GM23338 (cell line): ENCODE measurements at regions not wholly inside any gene's neighbourhood (a gene's known extent, or its start where the extent isn't known, plus 50 kb on each side); places are given as distances from the start of the nearest gene placed in this dataset.

ENCODE experiments used
- ATAC-seq: fragments of 200-7000 bp; cut with Tn5 transposase; 3 replicates; pipeline ENCODE4 v1.9.1; 2020
- DNase-seq: peaks from one replicate; pipeline ENCODE4 v3.0.0-alpha.2; 2015; ENCODE audit warnings: low spot score
- H2AFZ ChIP-seq: fragments of 200-600 bp; sonication (generic); 2 replicates; pipeline ENCODE4 v1.8.0; 2016; ENCODE audit warnings: antibody characterized with exemption, mild to moderate bottlenecking, moderate library complexity
- H3F3A ChIP-seq: fragments of 200-600 bp; sonication (generic); replicated peaks from 2 replicates; pipeline ENCODE4 v1.8.0; 2017; ENCODE audit warnings: antibody characterized with exemption, mixed run types, low read depth
- H3K27ac ChIP-seq: fragments of 200-600 bp; sonication (generic); 2 replicates; pipeline ENCODE4 v1.6.1; 2016; ENCODE audit warnings: low read depth
- H3K27me3 ChIP-seq: fragments of 200-600 bp; sonication (generic); 2 replicates; pipeline ENCODE4 v1.8.0; 2016; ENCODE audit warnings: mild to moderate bottlenecking, mixed run types, moderate library complexity; ENCODE audit not compliant: insufficient read depth
- H3K36me3 ChIP-seq: fragments of 200-600 bp; sonication (generic); 2 replicates; pipeline ENCODE4 v1.8.0; 2016; ENCODE audit warnings: mild to moderate bottlenecking; ENCODE audit not compliant: insufficient read depth
- H3K4me1 ChIP-seq: fragments of 200-600 bp; sonication (generic); 2 replicates; pipeline ENCODE4 v1.8.0; 2016; ENCODE audit warnings: mild to moderate bottlenecking, moderate library complexity; ENCODE audit not compliant: insufficient read depth
- H3K4me2 ChIP-seq: fragments of 200-600 bp; sonication (generic); 2 replicates; pipeline ENCODE4 v1.7.1; 2017; ENCODE audit warnings: mixed run types
- H3K4me3 ChIP-seq: fragments of 200-600 bp; sonication (generic); 2 replicates; pipeline ENCODE4 v1.6.1; 2016; ENCODE audit warnings: mixed run types
- H3K79me2 ChIP-seq: fragments of 200-600 bp; sonication (generic); replicated peaks from 2 replicates; pipeline ENCODE4 v1.8.0; 2017; ENCODE audit warnings: mild to moderate bottlenecking; ENCODE audit not compliant: insufficient read depth
- H3K9me2 ChIP-seq: fragments of 200-600 bp; sonication (generic); 2 replicates; pipeline ENCODE4 v1.8.0; 2017; ENCODE audit not compliant: insufficient read depth
- H4K20me1 ChIP-seq: fragments of 200-600 bp; sonication (generic); replicated peaks from 2 replicates; pipeline ENCODE4 v1.8.0; 2017; ENCODE audit warnings: mild to moderate bottlenecking; ENCODE audit not compliant: insufficient read depth
- H3K27ac Mint-ChIP-seq: 2 replicates; pipeline ENCODE4 v1.8.0; 2020; ENCODE audit warnings: inconsistent platforms, mild to moderate bottlenecking, moderate library complexity, mixed read lengths
- H3K27me3 Mint-ChIP-seq: 3 replicates; pipeline ENCODE4 v1.8.0; 2022; ENCODE audit warnings: low read depth, mild to moderate bottlenecking, moderate library complexity, mixed read lengths, inconsistent platforms; ENCODE audit not compliant: insufficient read depth, poor library complexity
- H3K36me3 Mint-ChIP-seq: 3 replicates; pipeline ENCODE4 v1.8.0; 2021; ENCODE audit warnings: low read depth, mild to moderate bottlenecking, inconsistent platforms, moderate library complexity, mixed read lengths
- H3K4me1 Mint-ChIP-seq: 3 replicates; pipeline ENCODE4 v1.8.0; 2020; ENCODE audit warnings: mild to moderate bottlenecking, inconsistent platforms, mixed read lengths
- H3K4me3 Mint-ChIP-seq: 3 replicates; pipeline ENCODE4 v1.8.0; 2021; ENCODE audit warnings: moderate library complexity, mild to moderate bottlenecking, inconsistent platforms, mixed read lengths
- H3K9me3 Mint-ChIP-seq: 3 replicates; pipeline ENCODE4 v1.8.0; 2020; ENCODE audit warnings: moderate library complexity, mild to moderate bottlenecking, inconsistent platforms, mixed read lengths
- CREB1 ChIP-seq: fragments of 250-450 bp; sonication (Bioruptor Pico); IDR thresholded peaks from 2 replicates; pipeline ENCODE4 v1.5.0; 2020; ENCODE audit warnings: low read depth, mild to moderate bottlenecking, moderate library complexity
- CTCF ChIP-seq, 2 experiments: fragments of 200-600 bp in 1 of 2; sonication (generic) in 1 of 2; conservative IDR thresholded peaks; 2 replicates each; pipeline versions ENCODE4 v1.5.1 to v1.6.1; 2016 to 2017; ENCODE audit warnings: antibody characterized with exemption in 2 of 2, low read depth in 2 of 2, mild to moderate bottlenecking in 2 of 2, moderate library complexity in 1 of 2
- ETS1 ChIP-seq: IDR thresholded peaks from 2 replicates; pipeline ENCODE4 v1.6.1; 2016; ENCODE audit warnings: antibody characterized with exemption
- EZH2 ChIP-seq: fragments of 200-600 bp; sonication (generic); IDR thresholded peaks from one replicate; pipeline ENCODE4 v1.8.0; 2017; ENCODE audit warnings: antibody characterized with exemption, mild to moderate bottlenecking, low read depth; ENCODE audit not compliant: unreplicated experiment
- EZH2phosphoT487 ChIP-seq: fragments of 200-600 bp; sonication (generic); IDR thresholded peaks from one replicate; pipeline ENCODE4 v1.8.1; 2018; ENCODE audit warnings: antibody characterized with exemption; ENCODE audit not compliant: unreplicated experiment
- JUNB ChIP-seq: IDR thresholded peaks from one replicate; pipeline ENCODE4 v1.6.1; 2016; ENCODE audit warnings: antibody characterized with exemption; ENCODE audit not compliant: unreplicated experiment
- NANOG ChIP-seq: IDR thresholded peaks from 2 replicates; pipeline ENCODE4 v1.6.1; 2016; ENCODE audit warnings: antibody characterized with exemption, borderline replicate concordance
- POLR2AphosphoS5 ChIP-seq: IDR thresholded peaks from 2 replicates; pipeline ENCODE4 v1.6.1; 2016; ENCODE audit warnings: antibody characterized with exemption, low read depth
- STAT1 ChIP-seq: IDR thresholded peaks from one replicate; pipeline ENCODE4 v1.6.1; 2016; ENCODE audit warnings: antibody characterized with exemption; ENCODE audit not compliant: unreplicated experiment
- ZNF114 ChIP-seq: fragments of 250-450 bp; sonication (Bioruptor Pico); IDR thresholded peaks from 2 replicates; pipeline ENCODE4 v1.5.0; 2020; ENCODE audit warnings: mild to moderate bottlenecking, moderate library complexity
- ZNF331 ChIP-seq: fragments of 250-450 bp; sonication (Bioruptor Pico); IDR thresholded peaks from 2 replicates; pipeline ENCODE4 v1.5.0; 2020; ENCODE audit warnings: low read depth, mild to moderate bottlenecking, moderate library complexity
- TF ChIP-seq, protein P1 (sequence below): IDR thresholded peaks from one replicate; pipeline ENCODE4 v1.6.1; 2018; ENCODE audit warnings: antibody characterized with exemption; ENCODE audit not compliant: unreplicated experiment

DNA sequence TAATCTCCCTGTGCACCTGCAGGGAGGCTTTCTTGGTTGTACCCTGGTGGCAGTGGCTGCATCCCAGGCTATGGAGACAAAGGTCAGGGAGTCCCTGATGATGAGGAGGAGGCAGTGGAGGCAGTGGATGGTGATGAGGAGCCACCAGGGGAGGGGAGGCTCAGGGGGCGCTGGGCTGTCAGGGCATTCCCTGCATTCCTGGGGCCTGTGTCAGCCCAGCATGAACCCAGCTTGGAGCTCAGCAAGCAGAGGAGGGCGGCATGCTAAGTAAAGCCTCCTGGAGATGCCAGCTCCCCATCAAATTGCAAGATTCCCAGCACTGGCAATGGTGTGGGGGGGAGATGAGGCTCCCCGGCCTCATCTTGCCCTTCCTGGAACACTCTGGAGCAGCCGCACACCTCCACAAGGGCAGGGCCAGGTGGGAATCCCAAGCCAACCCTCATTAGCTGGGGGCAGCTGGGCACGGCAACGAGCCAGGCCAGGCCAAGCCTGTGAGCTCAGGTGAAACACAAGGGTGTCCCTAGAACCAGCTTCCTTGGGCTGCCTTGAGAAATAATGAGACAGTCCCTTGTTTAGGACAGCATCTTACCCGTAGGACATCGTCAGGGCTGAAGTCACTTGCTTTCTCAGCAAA, 469.5 kb downstream of the MATN1 start:
- no peak overlapping the region for H3K4me2 ChIP-seq
- H3K27me3 Mint-ChIP-seq = peaks cover 2% of the 10 kb centered on the region
- H3F3A ChIP-seq = no peaks in the 10 kb centered on the region
- no peak overlapping the region for H3K27ac Mint-ChIP-seq
- H4K20me1 ChIP-seq = no peaks in the 10 kb centered on the region
- H3K4me3 Mint-ChIP-seq = no peak overlapping the region
- H2AFZ ChIP-seq = no peak overlapping the region
- no peaks in the 10 kb centered on the region; the same call in 2 of the 3 replicates for H3K9me3 Mint-ChIP-seq
- H3K9me2 ChIP-seq = no peaks in the 10 kb centered on the region
- DNase-seq (peak; percentile 27), ATAC-seq (peak; percentile 87)
- no peaks in the 10 kb centered on the region for H3K36me3 Mint-ChIP-seq
- H3K27ac ChIP-seq = no peak overlapping the region
- TF ChIP-seq NANOG (no peak), CREB1 (CRISPR knock-in tag) (no peak), EZH2phosphoT487 (no peak), ZNF114 (no peak)
- H3K4me1 Mint-ChIP-seq = peaks cover 7% of the 10 kb centered on the region
- no peaks in the 10 kb centered on the region for H3K4me1 ChIP-seq
- H3K79me2 ChIP-seq = no peaks in the 10 kb centered on the region
- H3K4me3 ChIP-seq = no peak overlapping the region
- no peaks in the 10 kb centered on the region for H3K36me3 ChIP-seq
- H3K27me3 ChIP-seq = no peaks in the 10 kb centered on the region

DNA sequence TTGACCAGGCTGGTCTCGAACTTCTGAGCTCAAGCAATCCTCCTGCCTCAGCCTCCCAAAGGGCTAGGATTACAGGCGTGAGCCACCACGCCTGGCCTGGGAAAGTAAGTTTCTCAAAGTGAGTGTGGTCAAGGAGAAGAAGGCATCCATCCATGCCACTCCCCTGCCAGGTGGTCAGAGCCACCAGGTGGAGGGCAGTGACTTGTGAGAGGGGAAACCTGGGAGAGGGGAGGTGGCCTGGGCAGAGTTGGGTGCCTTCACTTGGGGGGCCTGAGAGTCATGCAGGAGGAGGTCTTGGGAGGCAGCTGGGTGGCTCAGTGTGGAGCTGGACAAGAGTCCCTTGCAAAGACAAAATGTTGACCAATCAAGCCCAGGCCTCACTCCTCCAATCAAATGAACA, 470.0 kb downstream of the MATN1 start:
- ATAC-seq (no peak), DNase-seq (no peak)
- Histone ChIP-seq H4K20me1 (no peaks in the 10 kb centered on the region), H3K4me1 (no peaks in the 10 kb centered on the region), H2AFZ (no peak overlapping the region), H3K79me2 (no peaks in the 10 kb centered on the region), H3F3A (no peaks in the 10 kb centered on the region), H3K27ac (no peak overlapping the region), H3K36me3 (no peaks in the 10 kb centered on the region), H3K27me3 (no peaks in the 10 kb centered on the region), H3K4me2 (no peak overlapping the region), H3K4me3 (no peak overlapping the region), H3K9me2 (no peaks in the 10 kb centered on the region)
- Mint-ChIP-seq H3K36me3 (no peaks in the 10 kb centered on the region), H3K4me3 (no peak overlapping the region; the same call in 2 of the 3 replicates), H3K4me1 (peaks cover 3% of the 10 kb centered on the region; the same call in 2 of the 3 replicates), H3K27ac (no peak overlapping the region), H3K9me3 (no peaks in the 10 kb centered on the region; the same call in 2 of the 3 replicates), H3K27me3 (peaks cover 2% of the 10 kb centered on the region)
- no peak for TF ChIP-seq POLR2AphosphoS5
- no peak for TF ChIP-seq ZNF331 (CRISPR knock-in tag)
- no peak for TF ChIP-seq ETS1
- TF ChIP-seq EZH2 = no peak
- TF ChIP-seq NANOG = no peak
- no peak for TF ChIP-seq STAT1
- no peak for TF ChIP-seq ZNF114
- no peak for TF ChIP-seq CTCF (conservative IDR thresholded peaks at IDR 0.05; ENCODE audit: low read depth in 2 of 2)
- TF ChIP-seq JUNB = no peak
- no peak for TF ChIP-seq EZH2phosphoT487
- TF ChIP-seq, protein P1, sequence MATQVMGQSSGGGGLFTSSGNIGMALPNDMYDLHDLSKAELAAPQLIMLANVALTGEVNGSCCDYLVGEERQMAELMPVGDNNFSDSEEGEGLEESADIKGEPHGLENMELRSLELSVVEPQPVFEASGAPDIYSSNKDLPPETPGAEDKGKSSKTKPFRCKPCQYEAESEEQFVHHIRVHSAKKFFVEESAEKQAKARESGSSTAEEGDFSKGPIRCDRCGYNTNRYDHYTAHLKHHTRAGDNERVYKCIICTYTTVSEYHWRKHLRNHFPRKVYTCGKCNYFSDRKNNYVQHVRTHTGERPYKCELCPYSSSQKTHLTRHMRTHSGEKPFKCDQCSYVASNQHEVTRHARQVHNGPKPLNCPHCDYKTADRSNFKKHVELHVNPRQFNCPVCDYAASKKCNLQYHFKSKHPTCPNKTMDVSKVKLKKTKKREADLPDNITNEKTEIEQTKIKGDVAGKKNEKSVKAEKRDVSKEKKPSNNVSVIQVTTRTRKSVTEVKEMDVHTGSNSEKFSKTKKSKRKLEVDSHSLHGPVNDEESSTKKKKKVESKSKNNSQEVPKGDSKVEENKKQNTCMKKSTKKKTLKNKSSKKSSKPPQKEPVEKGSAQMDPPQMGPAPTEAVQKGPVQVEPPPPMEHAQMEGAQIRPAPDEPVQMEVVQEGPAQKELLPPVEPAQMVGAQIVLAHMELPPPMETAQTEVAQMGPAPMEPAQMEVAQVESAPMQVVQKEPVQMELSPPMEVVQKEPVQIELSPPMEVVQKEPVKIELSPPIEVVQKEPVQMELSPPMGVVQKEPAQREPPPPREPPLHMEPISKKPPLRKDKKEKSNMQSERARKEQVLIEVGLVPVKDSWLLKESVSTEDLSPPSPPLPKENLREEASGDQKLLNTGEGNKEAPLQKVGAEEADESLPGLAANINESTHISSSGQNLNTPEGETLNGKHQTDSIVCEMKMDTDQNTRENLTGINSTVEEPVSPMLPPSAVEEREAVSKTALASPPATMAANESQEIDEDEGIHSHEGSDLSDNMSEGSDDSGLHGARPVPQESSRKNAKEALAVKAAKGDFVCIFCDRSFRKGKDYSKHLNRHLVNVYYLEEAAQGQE = no peak
